Activated naive CD8-positive, alpha-beta T cell treated with anti-CD3 and anti-CD28 coated beads, Interleukin-2, amount 10 ng/mL, durations not matched to agents 7 days and 5 days (primary cell): ENCODE measurements at regions not wholly inside any gene's neighbourhood (a gene's known extent, or its start where the extent isn't known, plus 50 kb on each side); places are given as distances from the start of the nearest gene placed in this dataset.

Experiments
- ATAC-seq: fragments of 150-1000 bp; cut with Tn5 transposase; one replicate; pipeline ENCODE4 v1.10.0; 2021; ENCODE audit warnings: low read depth, moderate library complexity
- POLR2A ChIA-PET: fragments of 350-600 bp; sonication (Branson Sonifier 250); formaldehyde crosslinking; loops from one replicate; lab custom pipeline; 2021; ENCODE audit warnings: antibody characterized with exemption; lab: Charles Lee
- DNase-seq: peaks from one replicate; pipeline ENCODE4 v3.0.0; 2021
- H3K27ac Mint-ChIP-seq: one replicate; pipeline ENCODE4 v1.8.0; 2022; ENCODE audit warnings: mild to moderate bottlenecking, mixed read lengths
- H3K27me3 Mint-ChIP-seq: one replicate; pipeline ENCODE4 v1.8.0; 2022; ENCODE audit warnings: mild to moderate bottlenecking, moderate library complexity, mixed read lengths
- H3K36me3 Mint-ChIP-seq: one replicate; pipeline ENCODE4 v1.8.0; 2021; ENCODE audit warnings: mild to moderate bottlenecking, mixed read lengths
- H3K4me1 Mint-ChIP-seq: one replicate; pipeline ENCODE4 v1.8.0; 2021; ENCODE audit warnings: mixed read lengths
- H3K4me3 Mint-ChIP-seq: one replicate; pipeline ENCODE4 v1.8.0; 2022; ENCODE audit warnings: mild to moderate bottlenecking, moderate library complexity, mixed read lengths
- H3K9me3 Mint-ChIP-seq: one replicate; pipeline ENCODE4 v1.8.0; 2021; ENCODE audit warnings: mixed read lengths

DNA sequence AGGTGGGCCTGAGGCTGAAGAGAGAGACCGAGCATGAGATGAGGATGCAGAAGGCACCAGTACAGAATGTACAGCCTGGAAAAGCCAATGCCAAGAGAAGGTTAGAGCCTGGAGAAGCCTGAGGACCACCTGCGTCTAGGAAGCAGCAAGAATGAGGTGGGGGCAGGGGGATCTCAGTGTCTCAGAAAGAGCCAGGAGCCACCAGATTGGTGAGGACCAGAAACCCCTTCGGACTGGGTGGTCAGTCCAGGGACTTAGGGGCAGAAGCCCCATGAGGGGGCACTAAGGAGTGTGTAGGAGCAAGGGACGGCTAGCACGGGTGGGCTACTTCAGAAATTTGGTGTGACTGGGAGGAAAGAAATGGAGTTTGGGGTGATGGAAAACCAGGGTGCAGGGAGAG, 205.9 kb upstream of the RNF32 start:
- Mint-ChIP-seq H3K27ac (no peak overlapping the region), H3K36me3 (no peaks in the 10 kb centered on the region), H3K4me3 (no peak overlapping the region), H3K9me3 (no peaks in the 10 kb centered on the region), H3K27me3 (peaks cover 13% of the 10 kb centered on the region), H3K4me1 (no peaks in the 10 kb centered on the region)
- POLR2A ChIA-PET, result no interaction called here
- no peak for DNase-seq
- no peak for ATAC-seq

DNA sequence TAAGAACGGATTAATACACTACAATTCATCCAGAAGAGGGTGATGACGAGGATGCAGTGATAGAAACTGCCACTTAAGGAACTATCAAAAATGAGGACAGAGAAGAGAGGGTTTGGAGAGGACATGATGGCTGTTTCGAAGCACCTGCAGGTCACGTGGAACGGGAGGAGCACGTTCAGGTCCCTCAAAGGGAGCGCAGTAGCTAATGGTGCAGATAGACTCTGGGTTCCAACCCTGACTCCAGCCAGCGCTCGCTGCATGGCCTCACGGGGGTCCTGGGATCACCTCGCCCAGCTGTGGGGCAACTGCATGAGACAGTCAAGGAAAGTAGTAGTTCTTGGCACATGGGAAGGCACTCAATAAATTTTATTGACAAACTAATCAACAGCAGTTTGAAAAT, 208.6 kb upstream of the RNF32 start:
- no peaks in the 10 kb centered on the region for H3K9me3 Mint-ChIP-seq
- POLR2A ChIA-PET, result no interaction called here
- peaks cover 9% of the 10 kb centered on the region for H3K27me3 Mint-ChIP-seq
- DNase-seq (no peak), ATAC-seq (no peak)
- H3K4me3 Mint-ChIP-seq, result no peak overlapping the region
- no peak overlapping the region for H3K27ac Mint-ChIP-seq
- H3K36me3 Mint-ChIP-seq, result no peaks in the 10 kb centered on the region
- H3K4me1 Mint-ChIP-seq, result no peaks in the 10 kb centered on the region

DNA sequence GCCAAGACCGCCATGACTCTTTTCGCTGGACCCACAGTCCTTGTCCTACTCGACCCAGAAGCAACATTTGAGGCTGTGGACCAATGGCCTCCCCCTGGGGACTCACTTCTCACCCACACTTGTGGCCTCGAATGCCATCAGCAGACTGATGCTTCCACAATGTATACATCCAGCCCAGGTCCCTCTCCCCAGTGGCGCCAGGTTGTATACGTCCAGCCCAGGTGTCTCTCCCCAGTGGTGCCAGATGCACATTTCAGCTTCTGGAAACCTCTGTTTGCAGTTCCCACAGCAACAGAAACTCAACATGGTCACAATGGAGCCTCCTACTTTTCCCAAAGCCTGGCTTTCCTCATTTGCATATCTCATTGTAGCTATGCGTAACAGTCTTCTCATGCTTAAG, 210.5 kb upstream of the RNF32 start:
- no peak for ATAC-seq
- Mint-ChIP-seq H3K36me3 (no peaks in the 10 kb centered on the region), H3K4me1 (no peaks in the 10 kb centered on the region), H3K27ac (no peak overlapping the region), H3K9me3 (no peaks in the 10 kb centered on the region), H3K27me3 (peaks cover 9% of the 10 kb centered on the region), H3K4me3 (no peak overlapping the region)
- POLR2A ChIA-PET, result no interaction called here
- no peak for DNase-seq

DNA sequence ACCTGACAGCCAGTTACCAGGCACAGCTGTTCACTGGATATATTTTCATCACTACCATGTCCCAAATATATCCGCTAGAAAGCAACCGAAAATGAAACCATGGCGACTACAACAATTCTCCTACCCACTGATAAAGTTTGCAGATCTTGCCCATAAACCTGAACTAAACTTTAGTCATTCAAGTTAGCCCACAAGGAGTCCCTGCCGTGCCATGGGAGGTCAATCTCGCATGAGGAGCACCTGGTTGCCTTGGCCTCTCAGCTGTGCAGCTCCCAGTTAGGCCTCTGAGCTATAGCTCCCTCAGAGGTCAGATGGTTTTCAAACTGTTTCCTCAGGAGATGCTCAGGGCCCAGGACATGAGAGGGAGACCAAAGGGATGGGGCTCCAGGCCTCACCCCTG, 211.1 kb upstream of the RNF32 start:
- Mint-ChIP-seq H3K4me1 (no peaks in the 10 kb centered on the region), H3K27me3 (peaks cover 14% of the 10 kb centered on the region), H3K4me3 (no peak overlapping the region), H3K36me3 (no peaks in the 10 kb centered on the region), H3K27ac (no peak overlapping the region), H3K9me3 (no peaks in the 10 kb centered on the region)
- ATAC-seq (no peak), DNase-seq (no peak)
- POLR2A ChIA-PET, result no interaction called here

DNA sequence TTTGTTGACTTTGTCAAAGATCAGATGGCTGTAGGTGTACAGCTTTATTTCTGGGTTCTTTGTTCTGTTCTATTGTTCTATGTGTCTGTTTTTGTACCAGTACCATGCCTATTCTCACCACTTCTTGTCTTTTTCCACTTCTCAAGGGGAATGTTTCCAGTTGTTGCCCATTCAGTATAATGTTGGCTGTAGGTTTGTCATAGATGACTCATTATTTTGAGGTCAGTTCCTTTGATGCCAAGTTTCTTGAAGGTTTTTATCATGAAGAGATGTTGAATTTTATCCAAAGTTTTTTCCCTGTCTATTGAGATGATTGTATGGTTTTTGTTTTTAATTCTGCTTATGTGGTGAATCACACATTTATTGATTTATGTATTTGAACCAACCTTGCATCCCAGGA, 216.7 kb upstream of the RNF32 start:
- no peaks in the 10 kb centered on the region for H3K4me1 Mint-ChIP-seq
- H3K4me3 Mint-ChIP-seq, result no peak overlapping the region
- DNase-seq, result no peak
- H3K27me3 Mint-ChIP-seq, result peaks cover 21% of the 10 kb centered on the region
- ATAC-seq, result no peak
- no peaks in the 10 kb centered on the region for H3K9me3 Mint-ChIP-seq
- no peaks in the 10 kb centered on the region for H3K36me3 Mint-ChIP-seq
- H3K27ac Mint-ChIP-seq, result no peak overlapping the region
- POLR2A ChIA-PET, result no interaction called here

DNA sequence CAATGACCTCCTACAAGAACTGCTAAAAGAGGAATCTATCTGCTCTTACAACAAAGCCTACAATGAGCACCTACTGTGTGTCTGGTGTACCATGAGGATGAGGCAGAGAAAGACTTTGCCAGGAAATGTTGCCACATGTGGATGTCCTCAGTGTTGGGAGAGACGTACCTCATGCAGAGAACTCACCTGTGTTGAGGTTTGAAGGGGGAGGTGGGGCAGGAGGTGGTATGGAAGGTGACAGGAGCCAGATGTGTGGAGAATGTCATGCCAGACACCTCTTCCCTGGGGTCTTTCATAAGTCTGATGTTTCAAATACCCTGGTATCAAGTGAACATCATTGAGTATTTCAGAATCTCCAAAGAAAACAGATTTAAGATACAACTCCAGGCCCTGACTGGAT, 220.1 kb upstream of the RNF32 start:
- DNase-seq (no peak), ATAC-seq (no peak)
- no peaks in the 10 kb centered on the region for H3K4me1 Mint-ChIP-seq
- no peak overlapping the region for H3K27ac Mint-ChIP-seq
- H3K27me3 Mint-ChIP-seq, result peaks cover 21% of the 10 kb centered on the region
- no peak overlapping the region for H3K4me3 Mint-ChIP-seq
- no peaks in the 10 kb centered on the region for H3K9me3 Mint-ChIP-seq
- POLR2A ChIA-PET, result no interaction called here
- H3K36me3 Mint-ChIP-seq, result no peaks in the 10 kb centered on the region

DNA sequence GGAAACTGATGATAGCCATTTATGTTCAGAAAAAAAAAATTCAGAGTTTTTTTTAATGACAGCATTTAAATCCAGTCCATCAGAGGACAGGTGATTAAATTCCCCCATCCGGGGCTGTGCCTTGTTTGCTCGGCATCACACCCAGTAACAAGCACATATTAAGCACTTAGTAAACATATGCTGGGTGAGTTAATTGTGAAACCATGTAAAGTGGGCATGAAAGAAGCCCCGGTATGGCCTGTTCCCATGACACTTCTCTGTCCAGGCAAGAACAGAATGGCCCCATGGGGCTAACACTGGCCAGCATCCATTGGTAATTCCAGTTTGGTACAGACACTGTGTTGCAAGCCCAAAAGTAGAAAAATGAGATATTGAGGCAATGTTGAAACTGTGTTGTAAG, 220.8 kb upstream of the RNF32 start:
- H3K36me3 Mint-ChIP-seq, result no peaks in the 10 kb centered on the region
- no peak overlapping the region for H3K27ac Mint-ChIP-seq
- POLR2A ChIA-PET, result no interaction called here
- DNase-seq (no peak), ATAC-seq (no peak)
- H3K9me3 Mint-ChIP-seq, result no peaks in the 10 kb centered on the region
- peaks cover 19% of the 10 kb centered on the region for H3K27me3 Mint-ChIP-seq
- no peak overlapping the region for H3K4me3 Mint-ChIP-seq
- H3K4me1 Mint-ChIP-seq, result no peaks in the 10 kb centered on the region

DNA sequence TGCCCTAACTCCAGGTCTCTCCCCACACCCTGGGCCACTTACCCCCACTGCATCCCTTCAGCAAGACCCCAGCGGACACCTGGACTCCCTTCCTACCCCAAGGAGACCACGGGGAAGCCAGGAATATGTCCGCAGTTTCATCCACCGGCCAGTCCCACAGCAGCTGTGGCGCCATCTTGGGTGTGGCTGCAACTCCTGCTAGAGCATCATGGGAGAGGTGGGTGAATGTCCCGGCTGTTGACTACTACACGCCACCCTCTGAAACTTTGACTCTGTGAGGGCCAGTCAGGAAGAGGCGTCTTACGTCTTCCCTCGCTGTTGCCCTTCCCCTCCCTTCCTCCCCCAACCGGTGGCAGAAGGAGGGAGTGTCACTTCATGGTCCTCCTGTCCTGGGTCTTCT, 238.3 kb upstream of the RNF32 start:
- H3K27me3 Mint-ChIP-seq, result peaks cover 14% of the 10 kb centered on the region
- ATAC-seq, result no peak
- no peak for DNase-seq
- no peaks in the 10 kb centered on the region for H3K9me3 Mint-ChIP-seq
- no peak overlapping the region for H3K27ac Mint-ChIP-seq
- POLR2A ChIA-PET, result no interaction called here
- H3K36me3 Mint-ChIP-seq, result no peaks in the 10 kb centered on the region
- no peak overlapping the region for H3K4me3 Mint-ChIP-seq
- no peaks in the 10 kb centered on the region for H3K4me1 Mint-ChIP-seq

DNA sequence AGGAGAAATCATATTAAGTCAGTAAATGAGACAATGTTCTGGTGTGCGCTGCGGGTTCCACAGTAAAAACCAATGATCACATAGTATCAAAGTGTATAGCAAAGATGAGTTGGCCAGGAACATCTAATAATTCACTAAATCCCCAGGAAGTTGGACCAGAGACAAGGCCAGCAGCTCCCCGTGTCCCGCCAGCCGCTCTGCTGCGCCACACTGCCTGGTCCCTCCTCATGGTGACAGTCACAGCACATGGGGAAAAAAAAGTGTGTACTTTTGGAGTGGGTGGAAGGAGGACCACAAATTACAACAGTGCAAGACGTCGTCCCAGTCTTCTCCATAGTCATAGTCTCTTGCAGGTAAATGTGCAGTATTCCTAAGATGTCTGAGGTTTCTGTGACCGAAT, 239.0 kb upstream of the RNF32 start:
- no peak for DNase-seq
- no peaks in the 10 kb centered on the region for H3K36me3 Mint-ChIP-seq
- H3K4me1 Mint-ChIP-seq, result no peaks in the 10 kb centered on the region
- no peak overlapping the region for H3K4me3 Mint-ChIP-seq
- no peak for ATAC-seq
- POLR2A ChIA-PET, result no interaction called here
- no peaks in the 10 kb centered on the region for H3K9me3 Mint-ChIP-seq
- no peak overlapping the region for H3K27ac Mint-ChIP-seq
- H3K27me3 Mint-ChIP-seq, result peaks cover 17% of the 10 kb centered on the region

DNA sequence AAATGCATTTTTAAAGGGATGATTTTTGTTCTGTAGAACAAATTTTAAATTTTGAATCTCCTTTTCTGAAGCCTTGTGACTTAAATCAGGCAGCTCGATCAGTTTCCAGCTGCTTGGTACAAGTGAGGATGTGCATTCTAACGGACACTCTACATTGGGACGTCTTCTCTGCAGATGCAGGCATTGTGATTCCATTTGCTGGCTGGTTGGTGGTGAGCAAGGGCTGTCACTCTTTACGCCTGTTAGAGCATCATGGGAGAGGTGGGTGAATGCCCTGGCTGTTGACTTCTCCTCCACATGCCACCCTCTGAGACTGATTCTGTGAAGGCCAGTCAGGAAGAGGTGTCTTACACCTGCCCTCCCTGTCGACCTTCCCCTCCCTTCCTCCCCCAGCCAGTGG, 240.5 kb upstream of the RNF32 start:
- Mint-ChIP-seq H3K27ac (no peak overlapping the region), H3K4me3 (no peak overlapping the region), H3K36me3 (no peaks in the 10 kb centered on the region), H3K4me1 (no peaks in the 10 kb centered on the region), H3K27me3 (peaks cover 7% of the 10 kb centered on the region), H3K9me3 (no peaks in the 10 kb centered on the region)
- ATAC-seq (no peak), DNase-seq (no peak)
- POLR2A ChIA-PET, result no interaction called here

DNA sequence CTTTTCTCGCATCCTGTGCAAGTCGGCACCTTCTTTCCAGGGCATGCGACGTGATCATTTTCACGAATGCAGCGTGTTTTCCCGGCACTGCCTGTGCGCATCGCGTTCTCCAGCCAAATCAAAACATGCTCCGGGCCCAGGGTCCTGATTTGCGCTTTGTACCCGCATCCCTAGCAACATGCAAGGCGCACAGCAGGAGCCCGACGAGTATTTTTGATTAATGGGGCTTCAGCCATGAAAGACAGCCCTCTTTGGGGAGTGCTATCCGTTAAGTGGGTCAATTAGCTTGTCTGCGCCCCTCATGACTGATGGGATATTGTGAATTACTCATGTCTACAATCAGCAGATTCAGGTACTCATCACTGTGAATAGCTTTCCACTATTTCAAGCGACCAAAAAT, 243.3 kb upstream of the RNF32 start:
- DNase-seq (no peak), ATAC-seq (no peak)
- H3K9me3 Mint-ChIP-seq, result no peaks in the 10 kb centered on the region
- H3K36me3 Mint-ChIP-seq, result no peaks in the 10 kb centered on the region
- POLR2A ChIA-PET, result no interaction called here
- H3K4me3 Mint-ChIP-seq, result no peak overlapping the region
- H3K27ac Mint-ChIP-seq, result no peak overlapping the region
- H3K27me3 Mint-ChIP-seq, result peaks cover 5% of the 10 kb centered on the region
- no peaks in the 10 kb centered on the region for H3K4me1 Mint-ChIP-seq

DNA sequence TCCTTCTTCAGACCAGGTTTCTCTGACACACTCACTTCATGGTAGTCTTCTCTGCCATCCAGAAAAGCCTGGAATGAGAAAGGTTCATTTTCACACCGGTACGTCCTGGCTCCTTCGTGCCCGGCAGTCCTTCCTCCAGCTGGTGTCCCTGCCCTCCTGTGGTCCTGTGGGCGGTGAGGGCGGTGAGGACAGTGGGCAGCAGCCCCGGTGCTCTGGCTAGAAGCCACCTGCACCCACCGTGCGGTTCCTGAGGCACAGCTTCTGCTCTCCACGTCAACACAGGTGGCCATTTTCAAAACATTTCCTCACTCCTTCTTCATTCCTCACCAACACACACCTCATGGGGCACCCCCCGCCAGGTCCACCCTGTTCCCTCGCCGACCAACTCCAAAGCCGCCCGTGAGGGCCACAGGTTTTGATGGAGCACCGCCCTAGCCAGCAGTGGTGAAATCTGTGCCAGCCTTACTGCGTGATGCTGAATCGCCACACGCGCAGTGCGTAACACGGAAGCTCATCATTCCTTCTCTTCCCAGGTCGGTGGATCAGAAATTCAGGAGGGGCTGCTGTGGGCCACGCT, 251.4 kb upstream of the RNF32 start:
- ATAC-seq, result no peak
- POLR2A ChIA-PET, result no interaction called here
- H3K4me3 Mint-ChIP-seq, result no peak overlapping the region
- H3K36me3 Mint-ChIP-seq, result no peaks in the 10 kb centered on the region
- DNase-seq, result no peak
- H3K9me3 Mint-ChIP-seq, result peaks cover 1% of the 10 kb centered on the region
- H3K27ac Mint-ChIP-seq, result no peak overlapping the region
- no peaks in the 10 kb centered on the region for H3K4me1 Mint-ChIP-seq
- H3K27me3 Mint-ChIP-seq, result peaks cover 5% of the 10 kb centered on the region

DNA sequence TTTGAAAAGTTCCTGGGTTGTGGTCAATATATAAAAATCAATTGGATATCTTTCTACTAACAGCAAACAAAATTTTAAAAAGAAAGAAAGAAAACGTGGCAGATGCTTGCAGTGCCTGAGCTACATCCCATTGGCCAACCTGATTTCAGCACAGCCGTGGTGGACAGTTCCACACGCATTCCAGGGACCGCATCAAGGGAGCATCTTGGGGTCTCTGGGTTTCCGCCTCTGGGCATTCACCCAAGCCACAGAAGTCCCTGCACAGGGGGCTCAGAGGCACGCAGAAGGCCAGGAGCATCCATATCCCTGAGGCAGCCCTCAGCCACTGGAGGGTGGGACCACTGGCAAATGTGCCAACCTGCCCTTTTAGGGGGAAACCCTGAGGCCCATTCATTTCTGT, 254.5 kb upstream of the RNF32 start:
- ATAC-seq, result no peak

DNA sequence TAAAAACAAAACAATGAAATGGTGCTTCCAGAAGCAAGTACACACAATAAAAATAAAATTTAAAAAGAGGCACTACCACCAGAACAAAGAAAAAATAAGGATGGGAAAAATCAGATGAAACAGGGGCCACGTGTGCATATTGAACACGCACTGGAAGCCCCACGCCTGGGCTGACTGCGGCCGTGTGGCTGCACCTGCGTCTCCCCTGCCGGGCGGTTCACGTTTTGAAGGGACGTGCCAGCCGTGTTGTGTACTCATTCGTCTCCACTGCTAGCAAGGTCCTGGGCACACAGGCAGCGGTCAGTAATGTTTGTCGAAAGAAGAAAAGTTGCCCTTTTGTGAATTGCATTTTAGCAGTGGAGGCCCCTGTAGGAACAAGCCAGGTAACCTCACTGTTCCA, 255.9 kb upstream of the RNF32 start:
- no peak for DNase-seq
- no peak for ATAC-seq
- POLR2A ChIA-PET, result no interaction called here
- peaks cover 5% of the 10 kb centered on the region for H3K27me3 Mint-ChIP-seq
- H3K4me1 Mint-ChIP-seq, result no peaks in the 10 kb centered on the region
- no peak overlapping the region for H3K4me3 Mint-ChIP-seq
- H3K9me3 Mint-ChIP-seq, result no peaks in the 10 kb centered on the region
- H3K36me3 Mint-ChIP-seq, result no peaks in the 10 kb centered on the region
- H3K27ac Mint-ChIP-seq, result no peak overlapping the region

More for the DNA sequence above, 254.5 kb upstream of the RNF32 start:
- no peak for DNase-seq
- peaks cover 5% of the 10 kb centered on the region for H3K27me3 Mint-ChIP-seq
- no peaks in the 10 kb centered on the region for H3K36me3 Mint-ChIP-seq
- no peak overlapping the region for H3K4me3 Mint-ChIP-seq
- no peak overlapping the region for H3K27ac Mint-ChIP-seq
- no peaks in the 10 kb centered on the region for H3K9me3 Mint-ChIP-seq
- POLR2A ChIA-PET, result no interaction called here
- no peaks in the 10 kb centered on the region for H3K4me1 Mint-ChIP-seq

DNA sequence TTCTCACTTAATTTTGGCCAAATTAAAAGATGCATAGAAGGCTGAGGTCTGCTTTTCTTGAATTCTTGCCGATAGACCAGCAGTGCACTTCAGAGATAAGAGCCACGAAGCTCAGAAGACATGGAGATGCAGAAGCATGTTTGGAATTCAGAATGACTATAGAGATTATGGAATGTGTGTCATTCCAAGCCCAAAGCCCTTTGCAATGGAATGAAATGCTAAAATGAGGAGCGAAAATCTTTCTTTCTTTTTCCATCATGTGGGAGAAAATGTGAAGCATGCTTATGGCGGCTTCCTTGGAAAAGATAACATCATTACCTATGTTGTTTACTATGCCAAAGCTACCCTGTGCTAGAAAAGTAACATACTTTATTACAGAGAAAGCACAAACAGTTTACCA, 257.0 kb upstream of the RNF32 start:
- H3K4me3 Mint-ChIP-seq, result no peak overlapping the region
- H3K36me3 Mint-ChIP-seq, result no peaks in the 10 kb centered on the region
- DNase-seq (no peak), ATAC-seq (no peak)
- H3K9me3 Mint-ChIP-seq, result no peaks in the 10 kb centered on the region
- no peak overlapping the region for H3K27ac Mint-ChIP-seq
- H3K27me3 Mint-ChIP-seq, result peaks cover 8% of the 10 kb centered on the region
- no peaks in the 10 kb centered on the region for H3K4me1 Mint-ChIP-seq
- POLR2A ChIA-PET, result no interaction called here
